IPS-18c (cell line): ENCODE measurements at regions not wholly inside any gene's neighbourhood (a gene's known extent, or its start where the extent isn't known, plus 50 kb on each side); places are given as distances from the start of the nearest gene placed in this dataset.

Source experiments
- H3K4me3 ChIP-seq: 2 replicates; pipeline ENCODE4 v1.7.0; 2013; ENCODE audit warnings: low read depth, mild to moderate bottlenecking, low read length, moderate library complexity; ENCODE audit not compliant: insufficient read depth
- H3K9me3 ChIP-seq: one replicate; pipeline ENCODE4 v1.6.1; 2013; ENCODE audit warnings: mild to moderate bottlenecking, low read length, moderate library complexity; ENCODE audit not compliant: control insufficient read depth, insufficient read depth

GRCh38 chr6:103908898-103909297, 950.8 kb downstream of the HACE1 start:
- H3K4me3 ChIP-seq, result no peak overlapping the region
- no peaks in the 10 kb centered on the region for H3K9me3 ChIP-seq

GRCh38 chr6:103895136-103895535, 964.6 kb downstream of the HACE1 start:
- no peaks in the 10 kb centered on the region for H3K9me3 ChIP-seq
- H3K4me3 ChIP-seq, result no peak overlapping the region

GRCh38 chr6:103893141-103893581, 966.6 kb downstream of the HACE1 start:
- no peaks in the 10 kb centered on the region for H3K9me3 ChIP-seq
- H3K4me3 ChIP-seq, result no peak overlapping the region

GRCh38 chr6:103886951-103887350, 972.8 kb downstream of the HACE1 start:
- no peaks in the 10 kb centered on the region for H3K9me3 ChIP-seq
- H3K4me3 ChIP-seq, result no peak overlapping the region

- H3K9me3 ChIP-seq, result no peaks in the 10 kb centered on the region
- no peak overlapping the region for H3K4me3 ChIP-seq
These were observed 974.3 kb downstream of the HACE1 start for GRCh38 chr6:103885446-103885845.

- H3K9me3 ChIP-seq, result no peaks in the 10 kb centered on the region
- no peak overlapping the region for H3K4me3 ChIP-seq
These were observed 979.9 kb downstream of the HACE1 start for GRCh38 chr6:103879800-103880199.

- Histone ChIP-seq H3K4me3 (no peak overlapping the region), H3K9me3 (no peaks in the 10 kb centered on the region)
These were observed 984.5 kb downstream of the HACE1 start for GRCh38 chr6:103875221-103875620.

GRCh38 chr6:103874575-103874974, 985.1 kb downstream of the HACE1 start:
- Histone ChIP-seq H3K4me3 (no peak overlapping the region), H3K9me3 (no peaks in the 10 kb centered on the region)

GRCh38 chr6:103872678-103873077, 987.0 kb downstream of the HACE1 start:
- no peaks in the 10 kb centered on the region for H3K9me3 ChIP-seq
- no peak overlapping the region for H3K4me3 ChIP-seq

GRCh38 chr6:103872233-103872632, 987.5 kb downstream of the HACE1 start:
- no peak overlapping the region for H3K4me3 ChIP-seq
- H3K9me3 ChIP-seq, result no peaks in the 10 kb centered on the region

GRCh38 chr6:103870970-103871369, 988.7 kb downstream of the HACE1 start:
- H3K4me3 ChIP-seq, result no peak overlapping the region
- no peaks in the 10 kb centered on the region for H3K9me3 ChIP-seq

GRCh38 chr6:103862297-103862696, 997.4 kb downstream of the HACE1 start:
- H3K9me3 ChIP-seq, result no peaks in the 10 kb centered on the region
- H3K4me3 ChIP-seq, result no peak overlapping the region

- no peaks in the 10 kb centered on the region for H3K9me3 ChIP-seq
- H3K4me3 ChIP-seq, result no peak overlapping the region
These were observed 1001.7 kb downstream of the HACE1 start for GRCh38 chr6:103858003-103858402.

- no peaks in the 10 kb centered on the region for H3K9me3 ChIP-seq
- H3K4me3 ChIP-seq, result no peak overlapping the region
These were observed 1004.0 kb downstream of the HACE1 start for GRCh38 chr6:103855750-103856149.

- no peak overlapping the region for H3K4me3 ChIP-seq
- no peaks in the 10 kb centered on the region for H3K9me3 ChIP-seq
These were observed 1005.7 kb downstream of the HACE1 start for GRCh38 chr6:103854059-103854458.

- Histone ChIP-seq H3K4me3 (no peak overlapping the region), H3K9me3 (no peaks in the 10 kb centered on the region)
These were observed 1021.3 kb downstream of the HACE1 start for GRCh38 chr6:103838457-103838856.

- no peak overlapping the region for H3K4me3 ChIP-seq
- H3K9me3 ChIP-seq, result no peaks in the 10 kb centered on the region
These were observed 1033.5 kb downstream of the HACE1 start for GRCh38 chr6:103826209-103826608.

- H3K4me3 ChIP-seq, result no peak overlapping the region
- H3K9me3 ChIP-seq, result no peaks in the 10 kb centered on the region
These were observed 1039.6 kb downstream of the HACE1 start for GRCh38 chr6:103820148-103820547.

- no peaks in the 10 kb centered on the region for H3K9me3 ChIP-seq
- no peak overlapping the region for H3K4me3 ChIP-seq
These were observed 1040.2 kb downstream of the HACE1 start for GRCh38 chr6:103819509-103819908.
